Chondrocyte (in vitro differentiated cells): ENCODE measurements at regions not wholly inside any gene's neighbourhood (a gene's known extent, or its start where the extent isn't known, plus 50 kb on each side); places are given as distances from the start of the nearest gene placed in this dataset.

ENCODE experiments used
- DNase-seq: peaks from one replicate; pipeline ENCODE4 v3.0.0; 2021; ENCODE audit warnings: mixed read lengths, low spot score
- H3K27ac Mint-ChIP-seq: one replicate; pipeline ENCODE4 v1.8.0; 2021; ENCODE audit warnings: mild to moderate bottlenecking, moderate library complexity, mixed read lengths; ENCODE audit not compliant: unreplicated experiment
- H3K27me3 Mint-ChIP-seq: 2 replicates; pipeline ENCODE4 v1.8.0; 2021; ENCODE audit warnings: low read depth, mixed read lengths
- H3K36me3 Mint-ChIP-seq: 2 replicates; pipeline ENCODE4 v1.8.0; 2021; ENCODE audit warnings: low read depth, mixed read lengths
- H3K4me1 Mint-ChIP-seq: 2 replicates; pipeline ENCODE4 v1.8.0; 2021; ENCODE audit warnings: low read depth, mild to moderate bottlenecking, mixed read lengths
- H3K4me3 Mint-ChIP-seq: one replicate; pipeline ENCODE4 v1.8.0; 2021; ENCODE audit warnings: mild to moderate bottlenecking, moderate library complexity, mixed read lengths; ENCODE audit not compliant: unreplicated experiment
- H3K9me3 Mint-ChIP-seq: 2 replicates; pipeline ENCODE4 v1.8.0; 2021; ENCODE audit warnings: low read depth, mixed read lengths
- CTCF ChIP-seq: fragments of 200-600 bp; sonication (generic); IDR thresholded peaks from 2 replicates; pipeline ENCODE4 v1.5.0; 2021; ENCODE audit warnings: antibody characterized with exemption, mild to moderate bottlenecking, moderate library complexity

GRCh38 chr5:110917161-110917875 is 154.2 kb upstream of the TSLP start:
- no peak overlapping the region for H3K27ac Mint-ChIP-seq
- H3K9me3 Mint-ChIP-seq = peaks cover under 1% of the 10 kb centered on the region
- no peak overlapping the region for H3K4me3 Mint-ChIP-seq
- no peak for DNase-seq
- peaks cover 12% of the 10 kb centered on the region for H3K27me3 Mint-ChIP-seq
- no peaks in the 10 kb centered on the region for H3K36me3 Mint-ChIP-seq
- no peak for TF ChIP-seq CTCF
- peaks cover 27% of the 10 kb centered on the region for H3K4me1 Mint-ChIP-seq

- Mint-ChIP-seq H3K27me3 (peaks cover 20% of the 10 kb centered on the region), H3K27ac (no peak overlapping the region), H3K4me1 (peaks cover 27% of the 10 kb centered on the region), H3K36me3 (no peaks in the 10 kb centered on the region), H3K4me3 (no peak overlapping the region), H3K9me3 (no peaks in the 10 kb centered on the region)
- no peak for DNase-seq
- TF ChIP-seq CTCF = no peak
Observed at GRCh38 chr5:110918683-110919082, 152.8 kb upstream of the TSLP start.

GRCh38 chr5:110923971-110924370 is 147.5 kb upstream of the TSLP start:
- Mint-ChIP-seq H3K36me3 (no peaks in the 10 kb centered on the region), H3K27me3 (peaks cover 25% of the 10 kb centered on the region), H3K9me3 (peaks cover 6% of the 10 kb centered on the region), H3K4me3 (no peak overlapping the region), H3K4me1 (peaks cover 6% of the 10 kb centered on the region), H3K27ac (no peak overlapping the region)
- TF ChIP-seq CTCF = no peak
- DNase-seq = no peak

- H3K36me3 Mint-ChIP-seq = no peaks in the 10 kb centered on the region
- H3K27me3 Mint-ChIP-seq = peaks cover 19% of the 10 kb centered on the region
- TF ChIP-seq CTCF = no peak
- DNase-seq = no peak
- no peak overlapping the region for H3K27ac Mint-ChIP-seq
- peaks cover 10% of the 10 kb centered on the region for H3K9me3 Mint-ChIP-seq
- H3K4me3 Mint-ChIP-seq = no peak overlapping the region
- H3K4me1 Mint-ChIP-seq = peaks cover 6% of the 10 kb centered on the region
Observed at GRCh38 chr5:110925398-110925797, 146.1 kb upstream of the TSLP start.

GRCh38 chr5:110925916-110926315 is 145.6 kb upstream of the TSLP start:
- H3K4me3 Mint-ChIP-seq = no peak overlapping the region
- no peak for TF ChIP-seq CTCF
- no peaks in the 10 kb centered on the region for H3K36me3 Mint-ChIP-seq
- no peak for DNase-seq
- H3K4me1 Mint-ChIP-seq = peaks cover 6% of the 10 kb centered on the region
- no peak overlapping the region for H3K27ac Mint-ChIP-seq
- H3K27me3 Mint-ChIP-seq = peaks cover 19% of the 10 kb centered on the region
- H3K9me3 Mint-ChIP-seq = peaks cover 10% of the 10 kb centered on the region
